Upper lobe of right lung (tissue), 1 donor: ENCODE measurements at regions not wholly inside any gene's neighbourhood (a gene's known extent, or its start where the extent isn't known, plus 50 kb on each side); places are given as distances from the start of the nearest gene placed in this dataset.

ENCODE experiments used
- ATAC-seq: fragments of 200-7000 bp; cut with Tn5 transposase; one replicate; pipeline ENCODE4 v1.9.1; 2020; ENCODE audit warnings: mild to moderate bottlenecking, moderate library complexity
- DNase-seq: peaks from one replicate; pipeline ENCODE4 v3.0.0-alpha.2; 2020
- H3K27ac ChIP-seq: fragments of 200-600 bp; one replicate; pipeline ENCODE4 v1.8.0; 2022
- H3K27me3 ChIP-seq: fragments of 200-600 bp; one replicate; pipeline ENCODE4 v1.8.0; 2022; ENCODE audit warnings: mild to moderate bottlenecking
- H3K36me3 ChIP-seq: fragments of 200-600 bp; one replicate; pipeline ENCODE4 v1.8.0; 2022
- H3K4me1 ChIP-seq: fragments of 200-600 bp; one replicate; pipeline ENCODE4 v1.8.0; 2022
- H3K4me3 ChIP-seq: fragments of 200-600 bp; one replicate; pipeline ENCODE4 v1.8.0; 2022; ENCODE audit warnings: mild to moderate bottlenecking
- H3K9me3 ChIP-seq: fragments of 200-600 bp; one replicate; pipeline ENCODE4 v1.8.0; 2022
- CTCF ChIP-seq: fragments of 200-600 bp; IDR thresholded peaks from one replicate; pipeline ENCODE4 v1.8.0; 2022; ENCODE audit warnings: antibody characterized with exemption
- intact Hi-C: fragments of 100-400 bp; cut with DNase I; formaldehyde crosslinking; loops from one replicate; pipeline ENCODE4 v1.11.0; 2022
- donor health status: DM: no; HTN: yes; CAD: no; lungs with severe emphysema.

GRCh38 chr3:21830541-21830940 lies 79.5 kb upstream of the ZNF385D start:
- intact Hi-C loops, result no loop called here
- Histone ChIP-seq H3K36me3 (no peaks in the 10 kb centered on the region), H3K27me3 (no peaks in the 10 kb centered on the region), H3K9me3 (no peaks in the 10 kb centered on the region), H3K4me1 (no peaks in the 10 kb centered on the region), H3K27ac (no peak overlapping the region), H3K4me3 (no peak overlapping the region)
- ATAC-seq (no peak), DNase-seq (no peak)
- TF ChIP-seq CTCF, result no peak

GRCh38 chr3:21835264-21835663 lies 84.3 kb upstream of the ZNF385D start:
- Histone ChIP-seq H3K36me3 (no peaks in the 10 kb centered on the region), H3K27ac (no peak overlapping the region), H3K9me3 (no peaks in the 10 kb centered on the region), H3K4me1 (no peaks in the 10 kb centered on the region), H3K27me3 (no peaks in the 10 kb centered on the region), H3K4me3 (no peak overlapping the region)
- intact Hi-C loops, result no loop called here
- DNase-seq, result no peak
- TF ChIP-seq CTCF, result no peak
- ATAC-seq, result no peak

- DNase-seq (no peak), ATAC-seq (no peak)
- no peak overlapping the region for H3K4me3 ChIP-seq
- no peaks in the 10 kb centered on the region for H3K4me1 ChIP-seq
- intact Hi-C loops, result no loop called here
- H3K9me3 ChIP-seq, result no peaks in the 10 kb centered on the region
- no peak for TF ChIP-seq CTCF
- no peak overlapping the region for H3K27ac ChIP-seq
- no peaks in the 10 kb centered on the region for H3K27me3 ChIP-seq
- H3K36me3 ChIP-seq, result no peaks in the 10 kb centered on the region
Measured at GRCh38 chr3:21836227-21836626, 85.2 kb upstream of the ZNF385D start.

GRCh38 chr3:21839176-21839575 lies 88.2 kb upstream of the ZNF385D start:
- H3K36me3 ChIP-seq, result no peaks in the 10 kb centered on the region
- no peak overlapping the region for H3K27ac ChIP-seq
- no peak for TF ChIP-seq CTCF
- DNase-seq (no peak), ATAC-seq (no peak)
- no peaks in the 10 kb centered on the region for H3K27me3 ChIP-seq
- no peaks in the 10 kb centered on the region for H3K9me3 ChIP-seq
- H3K4me1 ChIP-seq, result no peaks in the 10 kb centered on the region
- H3K4me3 ChIP-seq, result no peak overlapping the region
- intact Hi-C loops, result no loop called here

GRCh38 chr3:21839592-21839991 lies 88.6 kb upstream of the ZNF385D start:
- ATAC-seq (no peak), DNase-seq (no peak)
- Histone ChIP-seq H3K27me3 (no peaks in the 10 kb centered on the region), H3K9me3 (no peaks in the 10 kb centered on the region), H3K4me3 (no peak overlapping the region), H3K27ac (no peak overlapping the region), H3K36me3 (no peaks in the 10 kb centered on the region), H3K4me1 (no peaks in the 10 kb centered on the region)
- TF ChIP-seq CTCF, result peak; percentile 22
- intact Hi-C loops, result no loop called here

GRCh38 chr3:21847005-21847404 lies 96.0 kb upstream of the ZNF385D start:
- no peaks in the 10 kb centered on the region for H3K36me3 ChIP-seq
- no peaks in the 10 kb centered on the region for H3K4me1 ChIP-seq
- TF ChIP-seq CTCF, result no peak
- H3K9me3 ChIP-seq, result no peaks in the 10 kb centered on the region
- H3K27ac ChIP-seq, result no peak overlapping the region
- DNase-seq (no peak), ATAC-seq (no peak)
- H3K27me3 ChIP-seq, result no peaks in the 10 kb centered on the region
- H3K4me3 ChIP-seq, result no peak overlapping the region
- intact Hi-C loops, result no loop called here
